ENCODE measurements at regions not wholly inside any gene's neighbourhood (a gene's known extent, or its start where the extent isn't known, plus 50 kb on each side); places are given as distances from the start of the nearest gene placed in this dataset.

GRCh38 chr2:6043238-6043637, 351.1 kb downstream of the SOX11 start:
- Histone ChIP-seq H3K27ac (ENCODE audit: low read length) (no peak overlapping the region), H3K9ac (ENCODE audit: low read length) (no peak overlapping the region), H3K27me3 (ENCODE audit: insufficient read depth, low read depth, low read length) (no peaks in the 10 kb centered on the region), H3K4me3 (ENCODE audit: low read length) (no peak overlapping the region), H3K36me3 (ENCODE audit: insufficient read depth, low read length) (no peaks in the 10 kb centered on the region), H3K9me2 (ENCODE audit: insufficient read depth, low read length) (no peaks in the 10 kb centered on the region), H3K4me2 (ENCODE audit: low read length) (no peak overlapping the region), H2AFZ (ENCODE audit: low read depth, low read length) (no peak overlapping the region), H3K9me3 (ENCODE audit: low read length) (peaks cover 8% of the 10 kb centered on the region), H3K79me2 (replicated peaks; ENCODE audit: insufficient read depth, low read length) (no peaks in the 10 kb centered on the region), H3F3A (ENCODE audit: insufficient read depth, low read length, poor library complexity, severe bottlenecking) (no peaks in the 10 kb centered on the region), H4K20me1 (ENCODE audit: insufficient read depth) (no peaks in the 10 kb centered on the region)
- no peak for TF ChIP-seq SMC3 (conservative IDR thresholded peaks at IDR 0.05; ENCODE audit: poor library complexity)
- TF ChIP-seq EZH2 (IDR thresholded peaks at IDR 0.05; ENCODE audit: borderline replicate concordance, insufficient read depth, low read length, poor library complexity, severe bottlenecking): no peak
- no peak for TF ChIP-seq CTCF (IDR thresholded peaks at IDR 0.05; ENCODE audit: poor library complexity, severe bottlenecking)

GRCh38 chr2:6052649-6053048, 360.5 kb downstream of the SOX11 start:
- H3K9ac ChIP-seq (ENCODE audit: low read length): no peak overlapping the region
- H3K27ac ChIP-seq (ENCODE audit: low read length): peak overlapping the region; percentile 95
- H3K9me2 ChIP-seq (ENCODE audit: insufficient read depth, low read length): no peaks in the 10 kb centered on the region
- H4K20me1 ChIP-seq (ENCODE audit: insufficient read depth): no peaks in the 10 kb centered on the region
- peaks cover 9% of the 10 kb centered on the region for H3F3A ChIP-seq (ENCODE audit: insufficient read depth, low read length, poor library complexity, severe bottlenecking)
- no peak overlapping the region for H3K4me3 ChIP-seq (ENCODE audit: low read length)
- no peaks in the 10 kb centered on the region for H3K79me2 ChIP-seq (replicated peaks; ENCODE audit: insufficient read depth, low read length)
- H3K9me3 ChIP-seq (ENCODE audit: low read length): no peaks in the 10 kb centered on the region
- H2AFZ ChIP-seq (ENCODE audit: low read depth, low read length): no peak overlapping the region
- H3K36me3 ChIP-seq (ENCODE audit: insufficient read depth, low read length): no peaks in the 10 kb centered on the region
- H3K4me2 ChIP-seq (ENCODE audit: low read length): no peak overlapping the region
- TF ChIP-seq CTCF (IDR thresholded peaks at IDR 0.05; ENCODE audit: poor library complexity, severe bottlenecking) (no peak), EZH2 (IDR thresholded peaks at IDR 0.05; ENCODE audit: borderline replicate concordance, insufficient read depth, low read length, poor library complexity, severe bottlenecking) (no peak), MXI1 (conservative IDR thresholded peaks at IDR 0.05; ENCODE audit: poor library complexity, severe bottlenecking) (no peak), REST (IDR thresholded peaks at IDR 0.05; ENCODE audit: borderline replicate concordance) (no peak), SMC3 (conservative IDR thresholded peaks at IDR 0.05; ENCODE audit: poor library complexity) (no peak), RAD21 (conservative IDR thresholded peaks at IDR 0.05) (no peak), POLR2AphosphoS5 (IDR thresholded peaks at IDR 0.05) (no peak), TAF1 (IDR thresholded peaks at IDR 0.05; ENCODE audit: low read depth) (no peak), EP300 (conservative IDR thresholded peaks at IDR 0.05; ENCODE audit: poor library complexity, severe bottlenecking) (no peak)
- H3K27me3 ChIP-seq (ENCODE audit: insufficient read depth, low read depth, low read length): no peaks in the 10 kb centered on the region

All from neural cell (in vitro differentiated cells).